Vagina (tissue), 2 donors: ENCODE measurements at regions not wholly inside any gene's neighbourhood (a gene's known extent, or its start where the extent isn't known, plus 50 kb on each side); places are given as distances from the start of the nearest gene placed in this dataset.

Source experiments
- DNase-seq, 2 donors: peaks; one replicate each; pipeline ENCODE4 v3.0.0-alpha.2; 2017; ENCODE audit errors: extremely low spot score in 2 of 2
- H3K27ac ChIP-seq: fragments of 200-600 bp; sonication (generic); one replicate; pipeline ENCODE4 v1.5.1; 2019
- H3K27me3 ChIP-seq: fragments of 200-600 bp; sonication (generic); one replicate; pipeline ENCODE4 v1.5.1; 2019
- H3K36me3 ChIP-seq, 2 donors: fragments of 200-600 bp; sonication (generic); one replicate each; pipeline ENCODE4 v1.5.1; 2017 to 2019
- H3K4me1 ChIP-seq: fragments of 200-600 bp; sonication (generic); one replicate; pipeline ENCODE4 v1.5.1; 2019
- H3K4me3 ChIP-seq, 2 donors: fragments of 200-600 bp; sonication (generic); 1 replicate in 1 of 2; 2 replicates in 1 of 2; pipeline ENCODE4 v1.5.1; 2016 to 2019
- H3K9me3 ChIP-seq: fragments of 200-600 bp; sonication (generic); one replicate; pipeline ENCODE4 v1.5.1; 2019
- POLR2A ChIP-seq, 2 donors: fragments of 450-650 bp; IDR thresholded peaks; one replicate each; pipeline ENCODE4 v1.6.1; 2017; ENCODE audit warnings: antibody characterized with exemption in 2 of 2, mild to moderate bottlenecking in 2 of 2, moderate library complexity in 2 of 2
- POLR2AphosphoS5 ChIP-seq, 2 donors: sonication (generic); formaldehyde crosslinking; IDR thresholded peaks; one replicate each; pipeline ENCODE4 v1.9.0; 2017; ENCODE audit warnings: antibody characterized with exemption in 2 of 2, mild to moderate bottlenecking in 2 of 2, low read depth in 1 of 2; ENCODE audit not compliant: insufficient read depth in 1 of 2
- intact Hi-C: fragments of 100-400 bp; cut with DNase I; formaldehyde crosslinking; loops from one replicate; pipeline ENCODE4 v1.15.1; 2023
- TF ChIP-seq, protein P1 (sequence below), 3 experiments: fragments of 450-650 bp in 2 of 3; fragments of 200-600 bp in 1 of 3; sonication (generic) in 1 of 3; IDR thresholded peaks; one replicate each; pipeline ENCODE4 v1.5.1; 2017 to 2019; ENCODE audit warnings: antibody characterized with exemption in 3 of 3, mild to moderate bottlenecking in 2 of 3, moderate library complexity in 2 of 3

DNA sequence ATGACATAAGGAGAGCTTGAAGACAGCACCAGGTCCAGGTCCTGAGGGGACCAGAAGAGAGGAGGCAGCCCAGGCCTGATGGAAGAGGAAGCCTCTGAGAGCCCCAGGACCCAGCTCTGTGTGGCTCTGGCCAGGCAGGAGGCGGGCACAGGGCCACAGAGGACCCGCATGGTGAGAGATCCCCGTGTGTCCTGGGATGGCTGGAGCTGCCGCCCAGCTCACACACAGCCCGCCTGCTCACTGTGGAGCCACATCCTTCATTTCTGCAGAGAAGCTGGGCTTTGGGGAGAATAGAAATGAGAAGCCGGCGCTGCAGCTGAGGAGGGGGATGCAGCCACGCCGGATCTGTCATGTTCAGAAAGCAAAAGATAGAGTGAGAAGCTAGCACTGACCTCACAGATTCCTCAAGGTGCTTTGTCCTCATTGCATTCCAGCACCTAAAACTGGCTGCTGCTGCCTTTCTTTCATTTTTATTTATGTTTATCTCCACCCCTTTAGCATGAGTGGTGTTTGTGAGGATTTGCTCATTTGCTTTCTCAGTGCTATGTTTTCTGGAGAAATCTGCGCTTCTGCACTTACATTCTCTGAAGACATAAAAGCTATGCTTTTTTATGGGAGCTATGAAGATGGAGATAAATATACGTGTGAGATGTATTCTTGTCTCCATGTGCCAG, 307.6 kb upstream of the MYT1L start:
- DNase-seq: peak; percentile 46 to 82
- intact Hi-C loops: no loop called here
- TF ChIP-seq, protein P1, sequence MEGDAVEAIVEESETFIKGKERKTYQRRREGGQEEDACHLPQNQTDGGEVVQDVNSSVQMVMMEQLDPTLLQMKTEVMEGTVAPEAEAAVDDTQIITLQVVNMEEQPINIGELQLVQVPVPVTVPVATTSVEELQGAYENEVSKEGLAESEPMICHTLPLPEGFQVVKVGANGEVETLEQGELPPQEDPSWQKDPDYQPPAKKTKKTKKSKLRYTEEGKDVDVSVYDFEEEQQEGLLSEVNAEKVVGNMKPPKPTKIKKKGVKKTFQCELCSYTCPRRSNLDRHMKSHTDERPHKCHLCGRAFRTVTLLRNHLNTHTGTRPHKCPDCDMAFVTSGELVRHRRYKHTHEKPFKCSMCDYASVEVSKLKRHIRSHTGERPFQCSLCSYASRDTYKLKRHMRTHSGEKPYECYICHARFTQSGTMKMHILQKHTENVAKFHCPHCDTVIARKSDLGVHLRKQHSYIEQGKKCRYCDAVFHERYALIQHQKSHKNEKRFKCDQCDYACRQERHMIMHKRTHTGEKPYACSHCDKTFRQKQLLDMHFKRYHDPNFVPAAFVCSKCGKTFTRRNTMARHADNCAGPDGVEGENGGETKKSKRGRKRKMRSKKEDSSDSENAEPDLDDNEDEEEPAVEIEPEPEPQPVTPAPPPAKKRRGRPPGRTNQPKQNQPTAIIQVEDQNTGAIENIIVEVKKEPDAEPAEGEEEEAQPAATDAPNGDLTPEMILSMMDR (IDR thresholded peaks at IDR 0.05): no peak
- TF ChIP-seq POLR2A (IDR thresholded peaks at IDR 0.05): no peak
- no peak for TF ChIP-seq POLR2AphosphoS5 (IDR thresholded peaks at IDR 0.05; ENCODE audit: insufficient read depth in 1 of 2, low read depth in 1 of 2)
- H3K4me3 ChIP-seq: no peak overlapping the region
- H3K9me3 ChIP-seq: no peaks in the 10 kb centered on the region
- H3K4me1 ChIP-seq: no peaks in the 10 kb centered on the region
- H3K27ac ChIP-seq: no peak overlapping the region
- no peaks in the 10 kb centered on the region for H3K36me3 ChIP-seq
- H3K27me3 ChIP-seq: no peaks in the 10 kb centered on the region

DNA sequence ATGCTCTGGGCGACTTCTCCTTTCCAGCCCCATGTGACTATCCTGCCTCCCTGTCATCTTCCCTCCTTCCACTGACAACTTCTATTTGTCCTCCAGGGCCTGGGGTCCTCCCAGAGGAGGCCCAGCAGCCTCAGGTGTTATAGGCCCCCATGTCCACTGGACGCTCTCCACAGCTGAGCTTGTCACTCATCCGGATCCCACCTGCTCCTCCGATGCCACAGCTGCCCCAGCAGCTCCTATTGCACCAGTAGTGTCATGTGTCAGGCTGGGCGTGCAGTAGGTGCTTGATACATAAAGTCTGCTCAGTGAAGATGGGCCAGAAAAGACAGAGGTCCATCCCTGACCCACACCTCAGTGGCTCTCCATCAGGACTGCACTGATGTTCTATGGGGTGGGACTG, 305.7 kb upstream of the MYT1L start:
- intact Hi-C loops: no loop called here
- TF ChIP-seq, protein P1 (IDR thresholded peaks at IDR 0.05): no peak
- no peak for TF ChIP-seq POLR2AphosphoS5 (IDR thresholded peaks at IDR 0.05; ENCODE audit: insufficient read depth in 1 of 2, low read depth in 1 of 2)
- Histone ChIP-seq H3K27ac (no peak overlapping the region), H3K9me3 (no peaks in the 10 kb centered on the region), H3K36me3 (no peaks in the 10 kb centered on the region), H3K4me3 (no peak overlapping the region), H3K27me3 (no peaks in the 10 kb centered on the region), H3K4me1 (no peaks in the 10 kb centered on the region)
- no peak for DNase-seq

DNA sequence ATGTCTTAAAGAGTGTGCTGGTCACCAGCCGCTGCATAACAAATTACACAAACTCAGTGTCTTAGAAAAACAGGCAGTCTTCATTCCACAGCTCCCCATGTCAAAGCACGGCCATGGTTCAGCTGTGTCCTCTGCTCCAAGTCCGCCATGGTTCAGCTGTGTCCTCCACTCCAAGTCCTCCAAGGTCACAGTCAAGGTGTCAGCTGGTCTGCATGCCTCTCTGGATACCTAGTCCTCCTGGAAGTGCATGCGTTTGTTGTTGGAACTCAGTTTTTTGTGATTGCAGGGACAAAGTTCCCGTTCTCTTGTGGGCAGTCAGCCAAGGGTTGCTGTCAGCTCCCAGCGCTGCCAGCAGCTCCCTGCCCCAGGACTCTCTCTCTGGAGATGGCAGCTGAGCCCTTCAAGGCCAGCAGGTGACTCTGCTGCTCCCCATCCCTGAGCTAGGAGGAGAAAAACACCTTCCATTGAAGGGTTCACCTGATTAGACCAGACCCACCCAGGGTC, 304.0 kb upstream of the MYT1L start:
- Histone ChIP-seq H3K36me3 (no peaks in the 10 kb centered on the region), H3K4me3 (no peak overlapping the region), H3K4me1 (no peaks in the 10 kb centered on the region), H3K27ac (no peak overlapping the region), H3K9me3 (no peaks in the 10 kb centered on the region), H3K27me3 (no peaks in the 10 kb centered on the region)
- intact Hi-C loops: no loop called here
- no peak for DNase-seq
- TF ChIP-seq, protein P1 (IDR thresholded peaks at IDR 0.05): no peak
- no peak for TF ChIP-seq POLR2A (IDR thresholded peaks at IDR 0.05)
- no peak for TF ChIP-seq POLR2AphosphoS5 (IDR thresholded peaks at IDR 0.05; ENCODE audit: insufficient read depth in 1 of 2, low read depth in 1 of 2)

DNA sequence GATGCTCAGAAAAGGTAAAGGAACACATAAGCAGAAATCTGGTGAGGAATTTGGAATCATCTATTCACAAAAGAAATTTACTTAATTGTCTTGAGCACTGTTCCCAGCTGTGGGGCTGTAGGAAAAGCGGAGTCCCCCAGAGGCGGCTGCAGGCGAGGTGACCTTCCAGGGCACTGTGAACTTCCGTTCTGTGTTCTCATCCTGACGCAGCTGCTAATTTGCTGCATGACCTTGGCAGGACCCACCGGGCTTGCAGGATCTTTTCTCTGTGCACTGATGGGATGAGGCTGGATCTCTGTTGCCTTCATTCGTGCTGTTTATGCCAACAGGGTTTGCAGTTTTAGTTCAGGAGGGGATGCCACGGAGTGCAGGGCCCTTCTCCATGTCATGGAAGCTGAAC, 301.9 kb upstream of the MYT1L start:
- Histone ChIP-seq H3K4me3 (no peak overlapping the region), H3K27ac (no peak overlapping the region), H3K27me3 (no peaks in the 10 kb centered on the region), H3K36me3 (no peaks in the 10 kb centered on the region), H3K9me3 (no peaks in the 10 kb centered on the region), H3K4me1 (no peaks in the 10 kb centered on the region)
- intact Hi-C loops: no loop called here
- TF ChIP-seq, protein P1 (IDR thresholded peaks at IDR 0.05): no peak
- TF ChIP-seq POLR2A (IDR thresholded peaks at IDR 0.05) (no peak), POLR2AphosphoS5 (IDR thresholded peaks at IDR 0.05; ENCODE audit: insufficient read depth in 1 of 2, low read depth in 1 of 2) (no peak)
- DNase-seq: peak in 1 of 2 donors; percentile 52

DNA sequence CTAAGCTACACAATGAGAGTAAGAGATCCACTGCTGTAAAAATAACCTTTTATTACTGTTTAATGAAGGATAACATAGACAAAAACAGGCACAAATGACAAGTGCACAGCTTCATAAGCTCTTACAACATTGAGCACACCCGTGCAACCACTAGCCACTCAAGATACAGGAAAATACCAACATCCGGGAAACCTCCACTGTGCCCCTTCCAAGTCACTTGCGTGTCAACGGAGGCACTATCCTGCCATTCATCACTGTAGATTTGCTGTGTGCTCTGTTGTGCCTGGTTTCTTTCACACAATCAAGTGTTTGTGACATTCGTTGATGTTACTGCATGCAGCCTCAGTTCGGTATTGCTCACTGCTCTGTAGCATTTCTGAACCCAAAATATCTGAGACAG, 292.9 kb upstream of the MYT1L start:
- Histone ChIP-seq H3K27ac (no peak overlapping the region), H3K4me3 (no peak overlapping the region), H3K4me1 (no peaks in the 10 kb centered on the region), H3K9me3 (no peaks in the 10 kb centered on the region), H3K36me3 (no peaks in the 10 kb centered on the region), H3K27me3 (no peaks in the 10 kb centered on the region)
- no peak for DNase-seq
- TF ChIP-seq, protein P1 (IDR thresholded peaks at IDR 0.05): no peak
- no peak for TF ChIP-seq POLR2A (IDR thresholded peaks at IDR 0.05)
- intact Hi-C loops: no loop called here
